ENCODE measurements at regions not wholly inside any gene's neighbourhood (a gene's known extent, or its start where the extent isn't known, plus 50 kb on each side); places are given as distances from the start of the nearest gene placed in this dataset.

GRCh38 chr9:107086460-107086859 is 196.6 kb upstream of the RAD23B start:
- no peak for TF ChIP-seq POLR2A (IDR thresholded peaks at IDR 0.05; ENCODE audit: low read depth)
- TF ChIP-seq CTCF (IDR thresholded peaks at IDR 0.05), result no peak
- no peak for TF ChIP-seq POLR2AphosphoS5 (IDR thresholded peaks at IDR 0.05)
- TF ChIP-seq EP300 (IDR thresholded peaks at IDR 0.05), result no peak

Measured in esophagus muscularis mucosa (tissue), 4 donors.